OCI-LY7 (cell line): ENCODE measurements at regions not wholly inside any gene's neighbourhood (a gene's known extent, or its start where the extent isn't known, plus 50 kb on each side); places are given as distances from the start of the nearest gene placed in this dataset.

Experiments used
- BruUV-seq: library from RNA; stranded (reverse); fragments of 400-500 nt; replicated peaks from 2 replicates; lab custom pipeline; 2021; lab: Mats Ljungman, UMichigan
- CTCF ChIA-PET: fragments of 300-600 bp; sonication (Branson Sonifier 250); formaldehyde crosslinking; loops from one replicate; lab custom pipeline; 2022; ENCODE audit warnings: antibody characterized with exemption; ENCODE audit not compliant: unreplicated experiment; lab: Charles Lee
- POLR2A ChIA-PET: fragments of 300-600 bp; sonication (Branson Sonifier 250); formaldehyde crosslinking; loops from one replicate; lab custom pipeline; 2022; ENCODE audit warnings: antibody characterized with exemption; lab: Charles Lee
- DNase-seq: peaks from one replicate; pipeline ENCODE4 v3.0.0-alpha.2; 2015; ENCODE audit warnings: low spot score
- H2AFZ ChIP-seq: fragments of 200-600 bp; sonication (generic), shearing (Covaris generic); 2 replicates; pipeline ENCODE4 v1.6.1; 2014; ENCODE audit warnings: mild to moderate bottlenecking, antibody characterized with exemption, low read length, moderate library complexity
- H3K27ac ChIP-seq: fragments of 200-600 bp; sonication (generic); 2 replicates; pipeline ENCODE4 v1.5.1; 2014; ENCODE audit warnings: mixed run types, low read depth, mild to moderate bottlenecking, moderate library complexity, low read length, inconsistent platforms; ENCODE audit not compliant: poor library complexity, severe bottlenecking
- H3K36me3 ChIP-seq: fragments of 200-600 bp; sonication (generic); 2 replicates; pipeline ENCODE4 v1.6.1; 2014; ENCODE audit warnings: mild to moderate bottlenecking, antibody characterized with exemption, low read length, moderate library complexity, mixed read lengths; ENCODE audit not compliant: insufficient read depth
- H3K4me1 ChIP-seq: fragments of 200-600 bp; sonication (generic); 2 replicates; pipeline ENCODE4 v1.5.1; 2014; ENCODE audit warnings: mild to moderate bottlenecking, low read length; ENCODE audit not compliant: insufficient read depth, poor library complexity, severe bottlenecking
- H3K4me2 ChIP-seq: fragments of 200-600 bp; sonication (generic); 2 replicates; pipeline ENCODE4 v1.6.1; 2014; ENCODE audit warnings: mild to moderate bottlenecking, low read length
- H3K4me3 ChIP-seq: fragments of 200-600 bp; sonication (generic); 2 replicates; pipeline ENCODE4 v1.5.1; 2014; ENCODE audit warnings: mild to moderate bottlenecking, low read depth, low read length; ENCODE audit not compliant: poor library complexity, severe bottlenecking
- H3K79me2 ChIP-seq: fragments of 200-600 bp; sonication (generic); 2 replicates; pipeline ENCODE4 v1.6.1; 2016; ENCODE audit warnings: low read depth, mild to moderate bottlenecking, low read length, moderate library complexity, mixed read lengths; ENCODE audit not compliant: insufficient read depth
- H3K9me2 ChIP-seq: fragments of 200-600 bp; sonication (generic); 2 replicates; pipeline ENCODE4 v1.6.1; 2016; ENCODE audit warnings: mild to moderate bottlenecking, low read length, mixed read lengths; ENCODE audit not compliant: insufficient read depth
- H3K9me3 ChIP-seq: fragments of 200-600 bp; sonication (generic); 2 replicates; pipeline ENCODE4 v1.6.1; 2014; ENCODE audit warnings: mild to moderate bottlenecking, mixed run types, low read length, mixed read lengths
- H4K20me1 ChIP-seq: fragments of 200-600 bp; sonication (generic); 2 replicates; pipeline ENCODE4 v1.6.1; 2014; ENCODE audit warnings: mild to moderate bottlenecking, antibody characterized with exemption, low read length, moderate library complexity, mixed read lengths; ENCODE audit not compliant: insufficient read depth
- CTCF ChIP-seq: fragments of 200-600 bp; sonication (generic); conservative IDR thresholded peaks from 2 replicates; pipeline ENCODE4 v1.5.1; 2014; ENCODE audit warnings: mild to moderate bottlenecking, antibody characterized with exemption, low read length, moderate library complexity, mixed read lengths
- EZH2phosphoT487 ChIP-seq: fragments of 200-600 bp; sonication (generic); IDR thresholded peaks from 2 replicates; pipeline ENCODE4 v1.6.1; 2018; ENCODE audit warnings: low read depth, borderline replicate concordance, mild to moderate bottlenecking, mixed run types, antibody characterized with exemption, low read length, moderate library complexity, mixed read lengths
- intact Hi-C: fragments of 100-400 bp; cut with micrococcal nuclease; formaldehyde crosslinking; loops from one replicate; pipeline ENCODE4 v1.10.0; 2022; ENCODE audit not compliant: unreplicated experiment

GRCh38 chr10:16256336-16256735 lies 180.5 kb upstream of the PTER start:
- Histone ChIP-seq H3K4me1 (no peaks in the 10 kb centered on the region), H3K9me2 (no peaks in the 10 kb centered on the region), H3K4me2 (no peak overlapping the region), H3K4me3 (no peak overlapping the region), H2AFZ (no peak overlapping the region), H3K79me2 (no peaks in the 10 kb centered on the region), H4K20me1 (no peaks in the 10 kb centered on the region), H3K9me3 (no peaks in the 10 kb centered on the region), H3K27ac (no peak overlapping the region), H3K36me3 (no peaks in the 10 kb centered on the region)
- TF ChIP-seq EZH2phosphoT487 (no peak), CTCF (no peak)
- no TSS peak for BruUV-seq
- DNase-seq = no peak
- CTCF ChIA-PET = no interaction called here
- intact Hi-C loops = no loop called here
- POLR2A ChIA-PET = no interaction called here

DNA sequence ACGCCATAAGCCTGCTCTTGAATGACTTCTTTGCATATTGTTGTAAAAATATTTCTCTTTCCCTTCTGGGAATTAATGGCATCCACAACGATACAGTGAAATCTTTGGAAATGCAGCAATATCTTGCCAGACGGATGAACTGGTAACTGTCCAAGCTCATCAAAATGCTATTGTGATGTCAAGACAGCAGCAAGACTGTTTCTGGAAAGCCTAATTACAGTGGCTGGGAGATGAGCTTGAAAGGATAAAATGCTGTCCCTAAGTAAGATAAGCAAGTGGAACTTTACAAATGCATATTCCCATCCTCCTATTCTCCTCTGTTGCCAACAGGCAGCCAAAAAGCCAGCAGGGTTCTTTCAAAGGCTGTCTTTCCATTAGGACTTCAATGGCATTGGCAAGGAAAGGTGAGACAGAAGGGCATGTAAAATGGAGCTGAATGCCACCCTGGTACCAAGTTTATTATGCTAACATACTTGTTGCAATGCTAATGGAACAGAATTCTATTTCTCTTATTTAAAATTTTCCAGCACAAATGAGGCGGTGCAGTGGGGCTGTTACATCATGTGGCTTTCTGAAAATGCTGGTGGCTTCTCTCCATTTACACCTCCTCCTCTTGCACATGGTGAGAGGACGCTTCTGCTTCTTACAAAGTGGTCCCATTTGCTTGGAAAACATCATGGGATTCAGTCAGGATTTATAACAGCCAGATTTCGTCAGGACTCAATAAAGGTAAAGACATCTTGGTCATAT lies 178.3 kb upstream of the PTER start:
- no peaks in the 10 kb centered on the region for H3K9me3 ChIP-seq
- no peaks in the 10 kb centered on the region for H3K36me3 ChIP-seq
- H4K20me1 ChIP-seq = no peaks in the 10 kb centered on the region
- DNase-seq = no peak
- no peak overlapping the region for H3K4me3 ChIP-seq
- no peak overlapping the region for H2AFZ ChIP-seq
- BruUV-seq = no TSS peak
- TF ChIP-seq EZH2phosphoT487 = no peak
- no peak for TF ChIP-seq CTCF
- POLR2A ChIA-PET = no interaction called here
- intact Hi-C loops = no loop called here
- CTCF ChIA-PET = no interaction called here
- no peaks in the 10 kb centered on the region for H3K4me1 ChIP-seq
- no peaks in the 10 kb centered on the region for H3K79me2 ChIP-seq
- no peak overlapping the region for H3K27ac ChIP-seq
- H3K4me2 ChIP-seq = no peak overlapping the region
- no peaks in the 10 kb centered on the region for H3K9me2 ChIP-seq

- Histone ChIP-seq H3K4me2 (no peak overlapping the region), H3K27ac (no peak overlapping the region), H3K36me3 (no peaks in the 10 kb centered on the region), H3K9me3 (no peaks in the 10 kb centered on the region), H3K79me2 (no peaks in the 10 kb centered on the region), H3K4me3 (no peak overlapping the region), H4K20me1 (no peaks in the 10 kb centered on the region), H3K4me1 (no peaks in the 10 kb centered on the region), H3K9me2 (no peaks in the 10 kb centered on the region), H2AFZ (no peak overlapping the region)
- TF ChIP-seq CTCF (no peak), EZH2phosphoT487 (no peak)
- ChIA-PET POLR2A (no interaction called here), CTCF (no interaction called here)
- BruUV-seq = no TSS peak
- no peak for DNase-seq
- intact Hi-C loops = no loop called here
Measured at GRCh38 chr10:16259726-16260125, 177.1 kb upstream of the PTER start.
